LNCAP (cell line): ENCODE measurements at regions not wholly inside any gene's neighbourhood (a gene's known extent, or its start where the extent isn't known, plus 50 kb on each side); places are given as distances from the start of the nearest gene placed in this dataset.

Source experiments
- TF ChIP-seq, protein P1 (sequence below): fragments of 450-650 bp; IDR thresholded peaks from 2 replicates; pipeline ENCODE4 v1.5.1; 2017; ENCODE audit warnings: mild to moderate bottlenecking

DNA sequence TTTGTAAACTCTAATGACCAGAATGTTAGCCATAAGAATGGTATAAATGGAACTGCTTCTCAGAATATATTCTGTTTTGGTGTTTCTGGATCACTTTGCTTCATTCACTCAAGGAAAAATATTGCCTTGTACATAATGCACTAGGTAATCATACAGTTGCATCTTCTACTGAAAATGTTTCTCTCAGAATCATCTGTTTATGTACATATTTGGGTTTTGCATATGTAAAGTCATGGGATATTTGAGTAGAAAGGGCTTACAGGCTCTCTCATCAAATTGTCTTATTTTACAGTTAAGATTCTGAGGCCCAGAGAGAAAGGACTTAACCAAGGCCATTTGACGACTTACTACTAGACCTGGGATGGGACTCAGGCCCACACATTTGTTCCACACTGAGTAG, 97.8 kb upstream of the PALM2AKAP2 start:
- TF ChIP-seq, protein P1, sequence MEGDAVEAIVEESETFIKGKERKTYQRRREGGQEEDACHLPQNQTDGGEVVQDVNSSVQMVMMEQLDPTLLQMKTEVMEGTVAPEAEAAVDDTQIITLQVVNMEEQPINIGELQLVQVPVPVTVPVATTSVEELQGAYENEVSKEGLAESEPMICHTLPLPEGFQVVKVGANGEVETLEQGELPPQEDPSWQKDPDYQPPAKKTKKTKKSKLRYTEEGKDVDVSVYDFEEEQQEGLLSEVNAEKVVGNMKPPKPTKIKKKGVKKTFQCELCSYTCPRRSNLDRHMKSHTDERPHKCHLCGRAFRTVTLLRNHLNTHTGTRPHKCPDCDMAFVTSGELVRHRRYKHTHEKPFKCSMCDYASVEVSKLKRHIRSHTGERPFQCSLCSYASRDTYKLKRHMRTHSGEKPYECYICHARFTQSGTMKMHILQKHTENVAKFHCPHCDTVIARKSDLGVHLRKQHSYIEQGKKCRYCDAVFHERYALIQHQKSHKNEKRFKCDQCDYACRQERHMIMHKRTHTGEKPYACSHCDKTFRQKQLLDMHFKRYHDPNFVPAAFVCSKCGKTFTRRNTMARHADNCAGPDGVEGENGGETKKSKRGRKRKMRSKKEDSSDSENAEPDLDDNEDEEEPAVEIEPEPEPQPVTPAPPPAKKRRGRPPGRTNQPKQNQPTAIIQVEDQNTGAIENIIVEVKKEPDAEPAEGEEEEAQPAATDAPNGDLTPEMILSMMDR: no peak

DNA sequence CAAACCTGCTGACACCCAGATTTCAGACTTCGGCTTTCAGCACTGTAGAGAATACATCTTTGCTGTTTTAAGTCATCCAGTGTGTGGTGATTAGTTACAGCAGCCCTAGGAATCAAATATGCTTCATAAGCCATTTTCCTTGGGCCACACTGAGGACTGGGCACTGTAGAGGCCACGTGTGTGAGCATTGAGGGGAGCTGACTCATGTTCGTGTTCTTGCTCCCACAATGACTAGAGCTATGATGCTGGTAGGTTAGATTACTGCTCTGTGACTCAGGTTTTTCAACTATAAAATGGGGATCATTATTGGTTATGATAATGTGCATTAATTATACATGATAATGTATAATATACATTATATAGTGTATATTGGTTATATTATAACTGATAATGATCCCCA, 96.5 kb upstream of the PALM2AKAP2 start:
- TF ChIP-seq, protein P1: no peak

DNA sequence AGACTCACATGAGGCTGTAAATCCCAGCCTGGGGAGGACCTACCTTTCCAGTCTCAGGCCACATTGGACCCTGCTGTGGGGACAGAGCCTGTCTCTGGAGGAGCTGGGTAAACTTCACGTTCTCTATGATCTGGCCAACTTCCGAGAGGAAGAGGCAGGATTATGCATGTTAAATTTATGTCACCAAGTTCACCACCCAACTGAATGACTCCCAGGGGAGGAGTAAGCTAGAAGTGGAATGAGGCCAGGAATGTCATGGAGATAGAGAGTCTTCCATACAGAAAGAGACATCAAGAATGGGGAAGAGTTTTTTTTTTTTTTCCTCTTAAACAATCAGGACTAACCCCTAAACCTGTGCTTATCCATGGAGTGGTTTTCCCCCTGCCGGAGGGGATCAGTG, 90.3 kb upstream of the PALM2AKAP2 start:
- TF ChIP-seq, protein P1: no peak

DNA sequence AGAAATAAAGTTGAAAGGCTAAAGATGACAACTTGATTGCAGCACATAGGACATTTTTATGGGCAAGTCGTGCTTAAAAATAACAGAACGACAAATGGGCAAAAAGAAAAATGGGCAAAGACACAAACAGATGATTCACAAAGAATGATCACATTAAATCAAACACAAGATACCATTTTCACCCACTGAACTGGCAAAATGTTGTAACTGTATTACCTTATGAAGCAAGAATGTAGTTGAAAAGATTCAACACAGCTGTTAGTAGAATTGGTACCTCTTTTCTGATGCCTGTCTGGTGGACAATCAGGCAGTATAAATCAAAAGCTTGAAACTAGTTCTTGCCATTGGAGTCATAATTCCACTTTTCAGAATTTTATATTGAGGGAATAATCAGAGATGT, 81.0 kb upstream of the PALM2AKAP2 start:
- TF ChIP-seq, protein P1: no peak

DNA sequence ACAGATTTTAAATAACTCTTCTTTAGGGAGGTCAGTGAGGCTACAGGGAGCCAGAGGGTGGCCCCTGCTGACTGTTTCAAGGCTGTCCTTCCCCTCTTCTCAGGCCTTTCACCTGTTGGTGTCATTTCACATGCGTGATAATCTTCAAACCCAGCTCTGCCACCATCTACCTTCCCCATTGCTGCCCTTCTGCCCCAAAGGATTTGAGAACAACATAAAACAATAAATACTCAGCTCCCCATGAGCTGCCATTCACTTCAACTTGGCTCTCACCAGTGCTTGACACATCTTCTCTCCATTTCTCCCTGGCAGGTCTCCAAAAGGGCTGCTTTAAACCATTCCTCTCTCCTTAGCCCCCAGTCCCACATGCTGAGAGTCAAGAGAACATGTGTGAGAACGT, 75.5 kb upstream of the PALM2AKAP2 start:
- TF ChIP-seq, protein P1: no peak

DNA sequence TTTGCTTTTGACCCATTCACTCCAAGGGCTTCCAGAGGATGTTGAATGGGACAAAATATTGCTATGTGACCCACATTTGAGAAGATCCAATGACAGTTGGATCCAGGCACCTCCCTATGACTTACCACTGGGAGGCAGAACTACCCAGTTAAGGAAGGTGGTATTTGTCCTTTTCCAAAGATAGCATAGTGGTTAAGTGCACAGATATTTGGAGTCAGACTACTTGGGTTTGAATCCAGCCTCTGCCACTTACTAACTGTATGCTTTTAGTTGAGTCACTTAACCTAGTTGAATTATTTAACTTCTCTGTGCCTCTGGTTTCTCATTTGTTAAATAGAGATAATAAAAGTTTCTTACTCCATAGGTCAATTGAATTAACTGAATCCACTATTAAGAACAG, 74.5 kb upstream of the PALM2AKAP2 start:
- TF ChIP-seq, protein P1: no peak

DNA sequence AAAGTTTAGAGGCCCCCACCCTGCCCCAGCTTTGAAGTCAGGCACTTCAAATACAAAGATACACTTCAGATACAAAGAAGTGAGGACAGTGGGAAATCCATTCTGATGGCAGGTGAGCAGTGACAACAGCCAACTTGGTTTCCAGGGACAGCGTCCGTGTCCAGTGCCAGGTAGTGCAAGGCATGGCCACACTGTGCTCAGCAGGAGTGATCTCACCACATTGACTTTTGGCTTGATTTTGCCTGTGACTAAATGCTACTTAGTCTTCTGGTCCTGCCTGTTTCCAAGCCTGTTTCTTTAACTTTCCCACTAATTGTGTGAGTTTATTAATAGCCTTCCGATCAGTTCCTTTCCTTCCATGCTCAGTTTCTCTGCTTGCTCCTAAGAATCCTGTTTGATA, 72.6 kb upstream of the PALM2AKAP2 start:
- TF ChIP-seq, protein P1: no peak

DNA sequence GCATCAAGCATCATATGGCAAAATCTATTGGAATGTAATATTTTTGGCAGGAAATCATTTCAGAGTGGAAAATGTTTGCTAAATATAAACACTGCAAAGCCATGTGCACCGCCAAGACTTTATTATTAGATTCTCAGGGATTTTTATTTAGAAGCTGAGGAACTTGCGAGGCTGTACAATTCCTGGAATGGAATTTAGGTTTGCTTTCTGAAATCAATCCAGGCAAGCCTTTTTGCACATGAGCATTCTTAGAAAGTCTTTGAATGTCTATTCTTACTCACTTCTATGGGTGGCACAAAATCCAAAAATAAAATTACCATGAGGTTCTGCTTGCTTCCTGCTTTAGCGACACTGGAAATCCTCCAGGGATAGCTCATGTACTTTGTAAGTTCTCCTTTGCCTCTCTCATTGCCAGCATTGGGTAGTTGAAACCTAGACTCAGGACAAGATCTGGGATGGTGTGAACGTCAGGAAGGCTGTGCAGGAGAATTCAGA, 71.5 kb upstream of the PALM2AKAP2 start:
- TF ChIP-seq, protein P1: no peak
